K562 (cell line): ENCODE measurements at regions not wholly inside any gene's neighbourhood (a gene's known extent, or its start where the extent isn't known, plus 50 kb on each side); places are given as distances from the start of the nearest gene placed in this dataset.

Experiments
- ATAC-seq: fragments of 200-7000 bp; cut with Tn5 transposase; 3 replicates; pipeline ENCODE4 v1.9.1; 2020; ENCODE audit warnings: moderate library complexity
- BruUV-seq: library from RNA; stranded (reverse); fragments of 400-500 nt; replicated peaks from 2 replicates; lab custom pipeline; 2021; lab: Mats Ljungman, UMichigan
- CTCF ChIA-PET: fragments of 300-600 bp; formaldehyde crosslinking; extraction: SDS; loops from one replicate; lab custom pipeline; 2021; ENCODE audit warnings: low intra/inter-chr PET ratio; lab: Yijun Ruan, JAX
- POLR2A ChIA-PET: fragments of 300-600, 350-650 bp; sonication (Branson Sonifier 250); formaldehyde crosslinking; extraction: SDS; loops from one replicate; lab custom pipeline; 2021; ENCODE audit warnings: antibody characterized with exemption, inconsistent platforms; lab: Yijun Ruan, JAX
- DNase-seq, 4 experiments: peaks; one replicate each; pipeline versions ENCODE4 v3.0.0 to v3.0.0-alpha.2; 2011 to 2018; ENCODE audit warnings: low spot score in 3 of 4, mixed read lengths in 3 of 4; ENCODE audit errors: extremely low read depth in 1 of 4
- FAIRE-seq: peaks from 2 replicates; lab custom pipeline; 2011; peaks lifted over from hg19 to GRCh38; lab: Jason Lieb, UNC
- H2AFZ ChIP-seq: 2 replicates; pipeline ENCODE4 v1.6.0; 2011; ENCODE audit warnings: low read depth, low read length, control low read depth, inconsistent platforms
- H3K27ac ChIP-seq: fragments of 200-600 bp; 3 replicates; pipeline ENCODE4 v1.8.0; 2011; ENCODE audit warnings: low read depth, mild to moderate bottlenecking, control low read depth, inconsistent platforms, low read length, moderate library complexity, mixed read lengths; ENCODE audit errors: extremely low read depth
- H3K27me3 ChIP-seq, 2 experiments: fragments of 300-600 bp in 1 of 2; 2 replicates in 1 of 2; 3 replicates in 1 of 2; pipeline versions ENCODE4 v1.6.0 to v1.8.0; 2011; ENCODE audit warnings: inconsistent platforms in 2 of 2, low read length in 2 of 2, mild to moderate bottlenecking in 1 of 2, mixed read lengths in 1 of 2, moderate library complexity in 1 of 2; ENCODE audit not compliant: control insufficient read depth in 2 of 2, insufficient read depth in 2 of 2
- H3K36me3 ChIP-seq: fragments of 300-600 bp; 3 replicates; pipeline ENCODE4 v1.8.0; 2011; ENCODE audit warnings: mild to moderate bottlenecking, low read length, inconsistent platforms; ENCODE audit not compliant: control insufficient read depth, insufficient read depth
- H3K4me1 ChIP-seq, 2 experiments: fragments of 200-600 bp in 1 of 2; replicated peaks in 1 of 2; 2 replicates in 1 of 2; 3 replicates in 1 of 2; pipeline versions ENCODE4 v1.5.1 to v1.8.0; 2011; ENCODE audit warnings: inconsistent platforms in 2 of 2, low read length in 2 of 2, mild to moderate bottlenecking in 1 of 2, mixed read lengths in 1 of 2, moderate library complexity in 1 of 2; ENCODE audit not compliant: control insufficient read depth in 2 of 2, insufficient read depth in 2 of 2
- H3K4me2 ChIP-seq: 2 replicates; pipeline ENCODE4 v1.6.1; 2011; ENCODE audit warnings: low read length, control low read depth, inconsistent platforms, mixed read lengths; ENCODE audit not compliant: insufficient read depth
- H3K4me3 ChIP-seq: fragments of 200-600 bp; sonication (generic), shearing (Covaris generic); 2 replicates; pipeline ENCODE4 v1.5.1; 2016; ENCODE audit warnings: control low read depth, inconsistent platforms
- H3K79me2 ChIP-seq: fragments of 200-600 bp; 3 replicates; pipeline ENCODE4 v1.8.0; 2011; ENCODE audit warnings: low read length, inconsistent platforms; ENCODE audit not compliant: control insufficient read depth, insufficient read depth
- H3K9ac ChIP-seq, 2 experiments: 2 replicates each; pipeline versions ENCODE4 v1.6.0 to v1.6.1; 2011; ENCODE audit warnings: low read depth in 2 of 2, low read length in 2 of 2, control low read depth in 1 of 2, inconsistent platforms in 1 of 2, mild to moderate bottlenecking in 1 of 2, mixed read lengths in 1 of 2; ENCODE audit not compliant: insufficient read depth in 1 of 2
- H3K9me1 ChIP-seq: one replicate; pipeline ENCODE4 v1.6.0; 2011; ENCODE audit warnings: inconsistent platforms, mild to moderate bottlenecking, low read length, moderate library complexity; ENCODE audit not compliant: control insufficient read depth, insufficient read depth
- H3K9me3 ChIP-seq: replicated peaks from 2 replicates; pipeline ENCODE4 v1.5.1; 2011; ENCODE audit warnings: low read depth, low read length, inconsistent platforms; ENCODE audit not compliant: control insufficient read depth, insufficient read depth
- H4K20me1 ChIP-seq: replicated peaks from 2 replicates; pipeline ENCODE4 v1.6.1; 2011; ENCODE audit warnings: low read length, inconsistent platforms, mixed read lengths; ENCODE audit not compliant: control insufficient read depth, insufficient read depth
- ATF7 ChIP-seq: fragments of 450-650 bp; IDR thresholded peaks from 2 replicates; pipeline ENCODE4 v1.7.1; 2014; ENCODE audit warnings: mild to moderate bottlenecking, moderate library complexity
- CHD1 ChIP-seq: fragments of 200-600 bp; sonication (generic); IDR thresholded peaks from one replicate; pipeline ENCODE4 v1.6.1; 2012; ENCODE audit warnings: mild to moderate bottlenecking, moderate library complexity, low read length, inconsistent platforms
- E2F3 ChIP-seq: fragments of 250-450 bp; sonication (Bioruptor Pico); IDR thresholded peaks from 2 replicates; pipeline ENCODE4 v1.4.0; 2020; ENCODE audit warnings: mild to moderate bottlenecking
- EP300 ChIP-seq: IDR thresholded peaks from 2 replicates; pipeline ENCODE4 v1.6.1; 2012; ENCODE audit warnings: low read length, improper control_type of control experiment
- KDM4B ChIP-seq, 2 experiments: fragments of 450-650 bp in 1 of 2; sonication (generic) in 1 of 2; IDR thresholded peaks; 2 replicates each; pipeline ENCODE4 v1.6.1; 2016 to 2017; ENCODE audit warnings: borderline replicate concordance in 2 of 2, antibody characterized with exemption in 1 of 2, low read depth in 1 of 2, mild to moderate bottlenecking in 1 of 2
- MEIS2 ChIP-seq: fragments of 450-650 bp; IDR thresholded peaks from 2 replicates; pipeline ENCODE4 v1.6.1; 2014; ENCODE audit warnings: mild to moderate bottlenecking; ENCODE audit not compliant: partially characterized antibody
- MTA3 ChIP-seq: fragments of 450-650 bp; formaldehyde crosslinking; IDR thresholded peaks from 2 replicates; pipeline ENCODE4 v1.6.1; 2017; ENCODE audit warnings: mild to moderate bottlenecking, borderline replicate concordance
- RBBP5 ChIP-seq: fragments of 200-600 bp; sonication (generic); IDR thresholded peaks from 2 replicates; pipeline ENCODE4 v1.6.1; 2012; ENCODE audit warnings: borderline replicate concordance, mild to moderate bottlenecking, low read length, control low read depth, inconsistent platforms; ENCODE audit not compliant: insufficient read depth, poor library complexity, severe bottlenecking
- SETDB1 ChIP-seq: IDR thresholded peaks from one replicate; pipeline ENCODE4 v1.6.1; 2012; ENCODE audit warnings: low read length, control low read depth, inconsistent platforms
- STAT5A ChIP-seq: IDR thresholded peaks from 2 replicates; pipeline ENCODE4 v1.6.1; 2012; ENCODE audit warnings: low read length, inconsistent platforms, borderline replicate concordance
- ZFP30 ChIP-seq: fragments of 250-450 bp; sonication (Bioruptor Pico); IDR thresholded peaks from 2 replicates; pipeline ENCODE4 v1.8.0; 2022; ENCODE audit warnings: moderate library complexity, mild to moderate bottlenecking, inconsistent platforms, borderline replicate concordance
- ZNF124 ChIP-seq: sonication (generic); formaldehyde crosslinking; IDR thresholded peaks from 2 replicates; pipeline ENCODE4 v1.8.1; 2022; ENCODE audit warnings: missing genetic modification reagents
- ZNF668 ChIP-seq: fragments of 250-450 bp; sonication (Bioruptor Pico); IDR thresholded peaks from 2 replicates; pipeline ENCODE4 v1.8.0; 2022; ENCODE audit warnings: mild to moderate bottlenecking, inconsistent platforms
- ZNF695 ChIP-seq: fragments of 450-650 bp; formaldehyde crosslinking; IDR thresholded peaks from 2 replicates; pipeline ENCODE4 v1.4.0; 2020; ENCODE audit warnings: mild to moderate bottlenecking, moderate library complexity
- ZSCAN32 ChIP-seq: fragments of 450-650 bp; formaldehyde crosslinking; IDR thresholded peaks from 2 replicates; pipeline ENCODE4 v1.4.0; 2020; ENCODE audit warnings: mild to moderate bottlenecking, moderate library complexity
- WGBS: fragments of 100-300 bp; shearing (Covaris generic); methylation state at CpG from one replicate; pipeline ENCODE4 v1.1.6; 2016; ENCODE audit warnings: low coverage, mixed read lengths; ENCODE audit not compliant: insufficient coverage; ENCODE audit errors: missing lambda C conversion rate; 5-methylcytosine and 5-hydroxymethylcytosine counted together
- in situ Hi-C: fragments of 300-500 bp; cut with MboI; formaldehyde crosslinking; loops from 4 replicates; pipeline ENCODE4 v1.15.0; 2018; ENCODE audit warnings: inconsistent platforms, mixed read lengths
- intact Hi-C: fragments of 100-400 bp; cut with micrococcal nuclease; formaldehyde crosslinking; loops from 2 replicates; pipeline ENCODE4 v1.14.2; 2022

DNA sequence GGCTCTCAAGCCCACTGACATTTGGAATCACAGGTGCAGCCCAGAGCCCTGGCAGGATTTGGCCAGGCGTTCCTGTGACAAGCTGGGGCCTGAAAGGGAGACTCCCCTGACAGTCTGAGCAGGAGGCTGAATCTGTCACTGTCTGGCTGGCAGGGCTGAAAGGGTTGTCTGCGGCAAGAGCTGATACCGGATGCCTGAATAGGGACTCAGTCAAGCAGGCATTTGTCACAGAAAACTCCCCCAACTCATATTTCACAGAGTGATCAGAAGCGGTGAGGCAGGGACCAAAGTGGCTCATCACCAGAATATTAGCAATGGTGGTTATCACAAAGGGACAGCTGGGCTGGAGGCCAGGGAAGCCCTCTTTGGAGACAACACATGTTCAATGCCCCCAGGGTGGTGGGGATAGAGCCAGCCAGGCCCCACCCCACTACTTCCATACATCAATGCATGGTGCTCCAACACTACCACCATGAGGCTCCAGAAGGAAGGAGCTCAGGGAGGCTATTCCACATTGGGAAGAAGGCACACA lies 295.5 kb downstream of the DTWD2 start:
- POLR2A ChIA-PET: interaction anchor here (0.5 to 0.6 kb wide), 2 partner anchors 8 to 1639 kb away, joined by 3 to 4 read pairs; no protein-coding TSS in a partner anchor

More for the DNA sequence above, 295.5 kb downstream of the DTWD2 start:
- Histone ChIP-seq H3K9me3 (no peaks in the 10 kb centered on the region), H3K36me3 (no peaks in the 10 kb centered on the region), H3K27me3 (no peaks in the 10 kb centered on the region), H3K27ac (no peak overlapping the region), H3K9ac (no peak overlapping the region), H3K79me2 (no peaks in the 10 kb centered on the region), H3K4me2 (no peak overlapping the region), H3K4me3 (no peak overlapping the region), H3K9me1 (no peaks in the 10 kb centered on the region), H4K20me1 (no peaks in the 10 kb centered on the region), H3K4me1 (no peaks in the 10 kb centered on the region), H2AFZ (no peak overlapping the region)
- WGBS: 0% methylated on average over 4 of the region's 4 CpGs
- in situ Hi-C loops (no loop called here), intact Hi-C loops (no loop called here)
- DNase-seq: no peak
- FAIRE-seq: no peak
- CTCF ChIA-PET: no interaction called here
- TF ChIP-seq ZSCAN32: no peak
- no peak for TF ChIP-seq CHD1
- TF ChIP-seq E2F3 (CRISPR knock-in tag): no peak
- no peak for TF ChIP-seq STAT5A
- TF ChIP-seq RBBP5: no peak
- TF ChIP-seq SETDB1: no peak
- TF ChIP-seq ATF7: no peak
- no peak for TF ChIP-seq EP300
- TF ChIP-seq ZNF668 (CRISPR knock-in tag): no peak
- TF ChIP-seq ZNF124: no peak
- no peak for TF ChIP-seq MEIS2
- TF ChIP-seq ZFP30 (CRISPR knock-in tag): no peak
- no peak for TF ChIP-seq KDM4B (IDR thresholded peaks at IDR 0.05; ENCODE audit: borderline replicate concordance in 2 of 2, low read depth in 1 of 2)
- no peak for TF ChIP-seq MTA3
- no peak for TF ChIP-seq ZNF695 (CRISPR knock-in tag)
- ATAC-seq: no peak
- BruUV-seq: no TSS peak
